ENCODE measurements at regions not wholly inside any gene's neighbourhood (a gene's known extent, or its start where the extent isn't known, plus 50 kb on each side); places are given as distances from the start of the nearest gene placed in this dataset.

DNA sequence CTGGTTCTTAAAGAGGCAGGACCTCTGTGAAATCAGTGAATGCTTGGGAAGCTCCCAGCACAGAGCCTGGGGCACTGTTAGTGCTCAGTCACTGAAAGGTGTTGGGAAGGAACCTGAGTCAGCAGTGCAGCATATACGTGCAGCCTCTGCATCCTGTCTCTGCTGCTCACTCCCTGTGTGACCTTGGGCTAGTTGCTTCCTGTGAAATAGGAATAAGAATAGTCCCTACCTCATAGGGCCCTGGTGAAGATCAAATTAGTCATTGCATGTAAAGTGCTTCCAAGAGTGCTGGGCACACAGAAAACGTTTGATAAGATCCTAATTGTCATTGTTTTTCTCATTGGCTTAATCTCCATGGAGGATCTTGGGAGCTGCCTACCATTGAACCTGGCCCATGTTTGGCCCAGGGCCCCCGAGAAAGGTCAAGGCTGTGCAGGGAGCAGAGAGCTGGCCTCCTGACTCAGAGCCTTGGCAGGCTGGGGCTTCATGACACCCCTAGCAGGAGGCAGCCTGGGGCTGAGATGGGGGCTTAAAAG, 73.3 kb upstream of the COL13A1 start:
- Histone ChIP-seq H3K27ac (ENCODE audit: control insufficient read depth, insufficient read depth) (no peak overlapping the region), H3K9me3 (replicated peaks; ENCODE audit: control insufficient read depth, insufficient read depth, low read length) (no peaks in the 10 kb centered on the region), H3K4me2 (ENCODE audit: control insufficient read depth, insufficient read depth) (no peak overlapping the region), H2AFZ (ENCODE audit: control insufficient read depth, low read depth, low read length) (no peak overlapping the region), H3K9ac (ENCODE audit: control insufficient read depth, insufficient read depth, low read length) (no peak overlapping the region), H3K27me3 (replicated peaks in 1 of 2; ENCODE audit: control insufficient read depth in 2 of 2, insufficient read depth in 2 of 2, low read length in 1 of 2) (peaks cover 0 to 4% of the 10 kb centered on the region in 2 experiments; a peak in 2 of 4 replicates), H4K20me1 (ENCODE audit: control insufficient read depth, insufficient read depth) (no peaks in the 10 kb centered on the region; the same call in 1 of the 2 replicates), H3K4me3 (no peak overlapping the region), H3K79me2 (ENCODE audit: control insufficient read depth, insufficient read depth, low read length) (no peaks in the 10 kb centered on the region), H3K4me1 (ENCODE audit: control insufficient read depth, insufficient read depth, low read length) (no peaks in the 10 kb centered on the region), H3K36me3 (ENCODE audit: control insufficient read depth in 2 of 2, insufficient read depth in 2 of 2, low read length in 1 of 2) (no peaks in the 10 kb centered on the region)
- no TSS peak for BruUV-seq (replicated peaks)
- POLR2A ChIA-PET = no interaction called here
- in situ Hi-C loops (cut with MboI) = no loop called here
- intact Hi-C loops (cut with micrococcal nuclease; ENCODE audit: unreplicated experiment) = no loop called here
- RAD21 ChIA-PET (ENCODE audit: unreplicated experiment) = no interaction called here
- ATAC-seq = no peak
- 3% methylated on average over 3 of the region's 3 CpGs for WGBS (ENCODE audit: insufficient coverage, insufficient replicate concordance, low lambda C conversion rate, missing lambda C conversion rate)
- TF ChIP-seq SUPT20H (IDR thresholded peaks at IDR 0.05; ENCODE audit: borderline replicate concordance, control insufficient read depth, low read depth, low read length) = no peak
- no peak for TF ChIP-seq KDM1A (IDR thresholded peaks at IDR 0.05; ENCODE audit: borderline replicate concordance)
- no peak for TF ChIP-seq BCL11A (IDR thresholded peaks at IDR 0.05; ENCODE audit: low read depth, low read length)
- TF ChIP-seq CBFB (IDR thresholded peaks at IDR 0.05; ENCODE audit: low read depth) = no peak
- TF ChIP-seq KAT2A (conservative IDR thresholded peaks at IDR 0.05; ENCODE audit: control insufficient read depth, low read depth, low read length) = no peak
- no peak for TF ChIP-seq NR2C2 (IDR thresholded peaks at IDR 0.05; ENCODE audit: borderline replicate concordance, control insufficient read depth, insufficient read length, low read depth)
- no peak for TF ChIP-seq SUZ12 (IDR thresholded peaks at IDR 0.05; ENCODE audit: unreplicated experiment)
- TF ChIP-seq TARDBP (IDR thresholded peaks at IDR 0.05; ENCODE audit: borderline replicate concordance) = no peak
- TF ChIP-seq HDAC6 (IDR thresholded peaks at IDR 0.05; ENCODE audit: unreplicated experiment) = no peak
- no peak for TF ChIP-seq CHD2 (IDR thresholded peaks at IDR 0.05; ENCODE audit: borderline replicate concordance, low read depth, low read length)
- no peak for TF ChIP-seq RB1 (IDR thresholded peaks at IDR 0.05; ENCODE audit: borderline replicate concordance)
- no peak for TF ChIP-seq TAF1 (IDR thresholded peaks at IDR 0.05; ENCODE audit: borderline replicate concordance, low read depth, low read length)
- TF ChIP-seq CBX5 (IDR thresholded peaks at IDR 0.05; ENCODE audit: low read depth) = no peak
- no peak for TF ChIP-seq BMI1 (IDR thresholded peaks at IDR 0.05; ENCODE audit: borderline replicate concordance)
- no peak for TF ChIP-seq ETV6 (conservative IDR thresholded peaks at IDR 0.05 in 1 of 2, IDR thresholded peaks at IDR 0.05 in 1 of 2; ENCODE audit: borderline replicate concordance in 1 of 2, low read depth in 1 of 2)
- no peak for TF ChIP-seq SRF (IDR thresholded peaks at IDR 0.05; ENCODE audit: low read depth in 2 of 2, low read length in 2 of 2)
- TF ChIP-seq, protein P1, sequence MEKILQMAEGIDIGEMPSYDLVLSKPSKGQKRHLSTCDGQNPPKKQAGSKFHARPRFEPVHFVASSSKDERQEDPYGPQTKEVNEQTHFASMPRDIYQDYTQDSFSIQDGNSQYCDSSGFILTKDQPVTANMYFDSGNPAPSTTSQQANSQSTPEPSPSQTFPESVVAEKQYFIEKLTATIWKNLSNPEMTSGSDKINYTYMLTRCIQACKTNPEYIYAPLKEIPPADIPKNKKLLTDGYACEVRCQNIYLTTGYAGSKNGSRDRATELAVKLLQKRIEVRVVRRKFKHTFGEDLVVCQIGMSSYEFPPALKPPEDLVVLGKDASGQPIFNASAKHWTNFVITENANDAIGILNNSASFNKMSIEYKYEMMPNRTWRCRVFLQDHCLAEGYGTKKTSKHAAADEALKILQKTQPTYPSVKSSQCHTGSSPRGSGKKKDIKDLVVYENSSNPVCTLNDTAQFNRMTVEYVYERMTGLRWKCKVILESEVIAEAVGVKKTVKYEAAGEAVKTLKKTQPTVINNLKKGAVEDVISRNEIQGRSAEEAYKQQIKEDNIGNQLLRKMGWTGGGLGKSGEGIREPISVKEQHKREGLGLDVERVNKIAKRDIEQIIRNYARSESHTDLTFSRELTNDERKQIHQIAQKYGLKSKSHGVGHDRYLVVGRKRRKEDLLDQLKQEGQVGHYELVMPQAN (conservative IDR thresholded peaks at IDR 0.05) = no peak
- TF ChIP-seq, protein P2, sequence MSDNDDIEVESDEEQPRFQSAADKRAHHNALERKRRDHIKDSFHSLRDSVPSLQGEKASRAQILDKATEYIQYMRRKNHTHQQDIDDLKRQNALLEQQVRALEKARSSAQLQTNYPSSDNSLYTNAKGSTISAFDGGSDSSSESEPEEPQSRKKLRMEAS (IDR thresholded peaks at IDR 0.05; ENCODE audit: low read depth, low read length) = no peak
- SMC1A ChIA-PET (ENCODE audit: uncharacterized antibody, unreplicated experiment) = no interaction called here
- no peak for FAIRE-seq
- DNase-seq (ENCODE audit: low read depth, low spot score) = no peak
- CTCF ChIA-PET = interaction anchor here (0.6 to 1.3 kb wide), 3 partner anchors 9 to 214 kb away, joined by 3 to 4 read pairs (median 3); no protein-coding TSS in a partner anchor
